Osteocyte (in vitro differentiated cells): ENCODE measurements at regions not wholly inside any gene's neighbourhood (a gene's known extent, or its start where the extent isn't known, plus 50 kb on each side); places are given as distances from the start of the nearest gene placed in this dataset.
A peak's percentile ranks its signal among the peaks of the same experiment; 100 is the strongest.

Experiments
- DNase-seq: peaks from one replicate; pipeline ENCODE4 v3.0.0; 2021; ENCODE audit warnings: mixed read lengths; ENCODE audit not compliant: unreplicated experiment; ENCODE audit errors: extremely low spot score
- H3K27ac Mint-ChIP-seq: one replicate; pipeline ENCODE4 v1.8.0; 2021; ENCODE audit warnings: mild to moderate bottlenecking, mixed read lengths; ENCODE audit not compliant: unreplicated experiment
- H3K27me3 Mint-ChIP-seq: one replicate; pipeline ENCODE4 v1.8.0; 2021; ENCODE audit warnings: mixed read lengths; ENCODE audit not compliant: unreplicated experiment
- H3K36me3 Mint-ChIP-seq: one replicate; pipeline ENCODE4 v1.8.0; 2021; ENCODE audit warnings: mixed read lengths; ENCODE audit not compliant: unreplicated experiment
- H3K4me1 Mint-ChIP-seq: one replicate; pipeline ENCODE4 v1.8.0; 2021; ENCODE audit warnings: mixed read lengths; ENCODE audit not compliant: unreplicated experiment
- H3K4me3 Mint-ChIP-seq: one replicate; pipeline ENCODE4 v1.8.0; 2021; ENCODE audit warnings: mild to moderate bottlenecking, moderate library complexity, mixed read lengths; ENCODE audit not compliant: unreplicated experiment
- H3K9me3 Mint-ChIP-seq: one replicate; pipeline ENCODE4 v1.8.0; 2021; ENCODE audit warnings: mixed read lengths; ENCODE audit not compliant: unreplicated experiment
- CTCF ChIP-seq: fragments of 200-600 bp; sonication (generic); IDR thresholded peaks from 2 replicates; pipeline ENCODE4 v1.5.0; 2021; ENCODE audit warnings: antibody characterized with exemption, mild to moderate bottlenecking, moderate library complexity

GRCh38 chr14:48401321-48401720 is 725.9 kb upstream of the MDGA2 start:
- Mint-ChIP-seq H3K9me3 (peaks cover 8% of the 10 kb centered on the region), H3K4me3 (no peak overlapping the region), H3K27me3 (no peaks in the 10 kb centered on the region), H3K27ac (no peak overlapping the region), H3K4me1 (no peaks in the 10 kb centered on the region), H3K36me3 (no peaks in the 10 kb centered on the region)
- no peak for DNase-seq
- TF ChIP-seq CTCF, result no peak

- Mint-ChIP-seq H3K9me3 (no peaks in the 10 kb centered on the region), H3K27me3 (no peaks in the 10 kb centered on the region), H3K27ac (no peak overlapping the region), H3K4me1 (no peaks in the 10 kb centered on the region), H3K36me3 (no peaks in the 10 kb centered on the region), H3K4me3 (no peak overlapping the region)
- DNase-seq, result no peak
- peak; percentile 71 for TF ChIP-seq CTCF
Observed at GRCh38 chr14:48398675-48399282, 723.4 kb upstream of the MDGA2 start.

- no peak for DNase-seq
- H3K4me1 Mint-ChIP-seq, result no peaks in the 10 kb centered on the region
- H3K27ac Mint-ChIP-seq, result no peak overlapping the region
- no peaks in the 10 kb centered on the region for H3K9me3 Mint-ChIP-seq
- no peak overlapping the region for H3K4me3 Mint-ChIP-seq
- peaks cover 2% of the 10 kb centered on the region for H3K27me3 Mint-ChIP-seq
- no peaks in the 10 kb centered on the region for H3K36me3 Mint-ChIP-seq
- TF ChIP-seq CTCF, result no peak
Observed at GRCh38 chr14:48391661-48392060, 716.3 kb upstream of the MDGA2 start.

- H3K27me3 Mint-ChIP-seq, result peaks cover 2% of the 10 kb centered on the region
- H3K9me3 Mint-ChIP-seq, result no peaks in the 10 kb centered on the region
- TF ChIP-seq CTCF, result no peak
- H3K4me3 Mint-ChIP-seq, result no peak overlapping the region
- H3K36me3 Mint-ChIP-seq, result no peaks in the 10 kb centered on the region
- DNase-seq, result no peak
- H3K27ac Mint-ChIP-seq, result no peak overlapping the region
- H3K4me1 Mint-ChIP-seq, result no peaks in the 10 kb centered on the region
Observed at GRCh38 chr14:48390346-48390745, 714.9 kb upstream of the MDGA2 start.

GRCh38 chr14:48384821-48385220 is 709.4 kb upstream of the MDGA2 start:
- Mint-ChIP-seq H3K36me3 (no peaks in the 10 kb centered on the region), H3K4me3 (no peak overlapping the region), H3K27ac (no peak overlapping the region), H3K4me1 (no peaks in the 10 kb centered on the region), H3K9me3 (no peaks in the 10 kb centered on the region), H3K27me3 (no peaks in the 10 kb centered on the region)
- no peak for DNase-seq
- TF ChIP-seq CTCF, result no peak
